GM23338 (cell line): ENCODE measurements at regions not wholly inside any gene's neighbourhood (a gene's known extent, or its start where the extent isn't known, plus 50 kb on each side); places are given as distances from the start of the nearest gene placed in this dataset.

Source experiments
- CREB1 ChIP-seq: fragments of 250-450 bp; sonication (Bioruptor Pico); IDR thresholded peaks from 2 replicates; pipeline ENCODE4 v1.5.0; 2020; ENCODE audit warnings: low read depth, mild to moderate bottlenecking, moderate library complexity
- CTCF ChIP-seq, 2 experiments: fragments of 200-600 bp in 1 of 2; sonication (generic) in 1 of 2; conservative IDR thresholded peaks; 2 replicates each; pipeline versions ENCODE4 v1.5.1 to v1.6.1; 2016 to 2017; ENCODE audit warnings: antibody characterized with exemption in 2 of 2, low read depth in 2 of 2, mild to moderate bottlenecking in 2 of 2, moderate library complexity in 1 of 2
- ETS1 ChIP-seq: IDR thresholded peaks from 2 replicates; pipeline ENCODE4 v1.6.1; 2016; ENCODE audit warnings: antibody characterized with exemption
- EZH2 ChIP-seq: fragments of 200-600 bp; sonication (generic); IDR thresholded peaks from one replicate; pipeline ENCODE4 v1.8.0; 2017; ENCODE audit warnings: antibody characterized with exemption, mild to moderate bottlenecking, low read depth; ENCODE audit not compliant: unreplicated experiment
- EZH2phosphoT487 ChIP-seq: fragments of 200-600 bp; sonication (generic); IDR thresholded peaks from one replicate; pipeline ENCODE4 v1.8.1; 2018; ENCODE audit warnings: antibody characterized with exemption; ENCODE audit not compliant: unreplicated experiment
- JUNB ChIP-seq: IDR thresholded peaks from one replicate; pipeline ENCODE4 v1.6.1; 2016; ENCODE audit warnings: antibody characterized with exemption; ENCODE audit not compliant: unreplicated experiment
- NANOG ChIP-seq: IDR thresholded peaks from 2 replicates; pipeline ENCODE4 v1.6.1; 2016; ENCODE audit warnings: antibody characterized with exemption, borderline replicate concordance
- POLR2AphosphoS5 ChIP-seq: IDR thresholded peaks from 2 replicates; pipeline ENCODE4 v1.6.1; 2016; ENCODE audit warnings: antibody characterized with exemption, low read depth
- REST ChIP-seq: IDR thresholded peaks from one replicate; pipeline ENCODE4 v1.6.1; 2018; ENCODE audit warnings: antibody characterized with exemption; ENCODE audit not compliant: unreplicated experiment
- STAT1 ChIP-seq: IDR thresholded peaks from one replicate; pipeline ENCODE4 v1.6.1; 2016; ENCODE audit warnings: antibody characterized with exemption; ENCODE audit not compliant: unreplicated experiment
- ZNF331 ChIP-seq: fragments of 250-450 bp; sonication (Bioruptor Pico); IDR thresholded peaks from 2 replicates; pipeline ENCODE4 v1.5.0; 2020; ENCODE audit warnings: low read depth, mild to moderate bottlenecking, moderate library complexity
- ZNF462 ChIP-seq: fragments of 250-450 bp; sonication (Bioruptor Pico); IDR thresholded peaks from 2 replicates; pipeline ENCODE4 v1.5.0; 2020; ENCODE audit warnings: mild to moderate bottlenecking, moderate library complexity

- TF ChIP-seq CTCF (conservative IDR thresholded peaks at IDR 0.05; ENCODE audit: low read depth in 2 of 2) (peak in 1 of 2 experiments; percentile 55; a peak in 2 of 4 replicates), ZNF331 (no peak), REST (no peak), EZH2 (no peak), POLR2AphosphoS5 (no peak), EZH2phosphoT487 (no peak), JUNB (no peak), ETS1 (no peak), STAT1 (no peak), CREB1 (CRISPR knock-in tag) (no peak), NANOG (no peak), ZNF462 (CRISPR knock-in tag) (no peak)
These were observed 56.4 kb downstream of the CRYGS start for GRCh38 chr3:186487819-186488218.
